ENCODE measurements at regions not wholly inside any gene's neighbourhood (a gene's known extent, or its start where the extent isn't known, plus 50 kb on each side); places are given as distances from the start of the nearest gene placed in this dataset.
"Not testable (repeated sequence)": the region's sequence is repeated elsewhere in the genome, so short reads cannot be mapped to it uniquely, and the experiment has no call there.

DNA sequence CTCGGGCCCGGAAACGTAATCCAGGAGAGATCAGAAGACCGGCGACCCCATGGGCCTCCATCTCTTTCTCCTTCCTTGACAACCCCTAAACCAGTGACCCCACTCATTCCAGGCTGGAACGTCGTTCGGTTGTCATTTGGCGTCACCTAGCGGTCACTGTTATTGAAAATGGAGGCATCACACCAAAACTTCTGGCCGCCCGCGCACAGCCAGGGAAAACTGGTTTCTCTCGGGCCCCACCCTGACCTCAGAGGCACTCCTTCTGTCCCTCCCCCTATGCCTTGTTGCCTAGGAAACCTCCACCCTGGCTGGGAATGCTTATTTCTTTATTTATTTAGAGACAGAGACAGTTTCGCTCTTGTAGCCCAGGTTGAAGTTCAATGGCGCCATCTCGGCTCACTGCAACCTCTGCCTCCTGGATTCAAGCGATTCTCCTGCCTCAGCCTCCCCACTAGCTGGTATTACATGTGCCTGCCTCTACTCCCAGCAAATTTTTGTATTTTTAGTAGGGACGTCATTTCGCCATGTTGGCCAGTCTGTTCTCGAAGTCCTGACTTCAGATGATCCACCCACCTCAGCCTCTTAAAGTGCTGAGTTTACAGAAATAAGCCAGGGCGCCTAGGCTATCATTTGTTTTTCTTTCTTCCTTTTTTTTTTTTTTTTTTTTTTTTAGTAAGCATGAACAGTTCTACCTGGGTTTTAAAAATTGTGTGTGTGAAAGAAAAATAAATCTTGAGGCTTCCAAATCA is 2144.1 kb upstream of the TPTE start:
- not testable (repeated sequence) for DNase-seq

DNA sequence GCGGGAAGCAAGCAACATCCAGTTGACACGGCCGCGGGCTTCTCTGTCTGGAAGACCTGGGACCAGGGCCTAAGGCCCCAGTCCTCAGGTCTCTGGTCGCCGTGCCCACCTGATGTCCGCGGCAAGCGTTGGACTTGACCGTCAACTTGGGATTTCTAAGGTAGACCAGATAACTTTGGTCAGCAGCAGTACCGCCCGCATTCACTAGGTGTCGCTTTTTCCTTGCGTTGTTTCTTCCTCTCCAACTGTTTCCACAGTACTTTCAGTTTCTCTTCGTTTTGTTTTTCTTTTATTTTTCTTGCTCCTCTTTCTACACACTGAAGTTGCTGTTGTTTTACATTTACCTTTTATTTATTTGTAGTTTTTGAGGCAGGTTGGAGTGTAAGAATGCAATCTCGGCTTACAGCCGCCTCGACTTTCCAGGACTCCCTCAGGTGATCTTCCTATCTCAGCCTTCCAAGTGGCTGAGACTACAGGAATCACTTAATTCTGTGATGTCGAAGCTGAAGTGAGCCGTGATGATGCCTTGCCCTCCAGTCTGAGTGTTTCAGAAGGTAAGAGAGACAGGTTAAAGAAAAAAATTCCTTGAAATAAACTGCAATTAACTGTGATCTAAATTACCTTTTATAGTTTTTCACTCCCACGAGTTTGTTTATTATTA is 2140.8 kb upstream of the TPTE start:
- DNase-seq = not testable (repeated sequence)

DNA sequence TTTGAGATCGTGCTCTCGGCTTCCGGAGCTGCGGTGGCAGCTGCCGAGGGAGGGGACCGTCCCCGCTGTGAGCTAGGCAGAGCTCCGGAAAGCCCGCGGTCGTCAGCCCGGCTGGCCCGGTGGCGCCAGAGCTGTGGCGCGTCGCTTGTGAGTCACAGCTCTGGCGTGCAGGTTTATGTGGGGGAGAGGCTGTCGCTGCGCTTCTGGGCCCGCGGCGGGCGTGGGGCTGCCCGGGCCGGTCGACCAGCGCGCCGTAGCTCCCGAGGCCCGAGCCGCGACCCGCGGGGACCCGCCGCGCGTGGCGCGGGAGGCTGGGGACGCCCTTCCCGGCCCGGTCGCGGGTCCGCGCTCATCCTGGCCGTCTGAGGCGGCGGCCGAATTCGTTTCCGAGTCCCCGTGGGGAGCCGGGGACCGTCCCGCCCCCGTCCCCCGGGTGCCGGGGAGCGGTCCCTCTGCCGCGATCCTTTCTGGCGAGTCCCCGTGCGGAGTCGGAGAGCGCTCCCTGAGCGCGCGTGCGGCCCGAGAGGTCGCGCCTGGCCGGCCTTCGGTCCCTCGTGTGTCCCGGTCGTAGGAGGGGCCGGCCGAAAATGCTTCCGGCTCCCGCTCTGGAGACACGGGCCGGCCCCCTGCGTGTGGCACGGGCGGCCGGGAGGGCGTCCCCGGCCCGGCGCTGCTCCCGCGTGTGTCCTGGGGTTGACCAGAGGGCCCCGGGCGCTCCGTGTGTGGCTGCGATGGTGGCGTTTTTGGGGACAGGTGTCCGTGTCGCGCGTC is 2133.0 kb upstream of the TPTE start:
- not testable (repeated sequence) for DNase-seq

DNA sequence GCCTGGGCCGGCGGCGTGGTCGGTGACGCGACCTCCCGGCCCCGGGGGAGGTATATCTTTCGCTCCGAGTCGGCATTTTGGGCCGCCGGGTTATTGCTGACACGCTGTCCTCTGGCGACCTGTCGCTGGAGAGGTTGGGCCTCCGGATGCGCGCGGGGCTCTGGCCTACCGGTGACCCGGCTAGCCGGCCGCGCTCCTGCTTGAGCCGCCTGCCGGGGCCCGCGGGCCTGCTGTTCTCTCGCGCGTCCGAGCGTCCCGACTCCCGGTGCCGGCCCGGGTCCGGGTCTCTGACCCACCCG is 2132.5 kb upstream of the TPTE start:
- DNase-seq = not testable (repeated sequence)

DNA sequence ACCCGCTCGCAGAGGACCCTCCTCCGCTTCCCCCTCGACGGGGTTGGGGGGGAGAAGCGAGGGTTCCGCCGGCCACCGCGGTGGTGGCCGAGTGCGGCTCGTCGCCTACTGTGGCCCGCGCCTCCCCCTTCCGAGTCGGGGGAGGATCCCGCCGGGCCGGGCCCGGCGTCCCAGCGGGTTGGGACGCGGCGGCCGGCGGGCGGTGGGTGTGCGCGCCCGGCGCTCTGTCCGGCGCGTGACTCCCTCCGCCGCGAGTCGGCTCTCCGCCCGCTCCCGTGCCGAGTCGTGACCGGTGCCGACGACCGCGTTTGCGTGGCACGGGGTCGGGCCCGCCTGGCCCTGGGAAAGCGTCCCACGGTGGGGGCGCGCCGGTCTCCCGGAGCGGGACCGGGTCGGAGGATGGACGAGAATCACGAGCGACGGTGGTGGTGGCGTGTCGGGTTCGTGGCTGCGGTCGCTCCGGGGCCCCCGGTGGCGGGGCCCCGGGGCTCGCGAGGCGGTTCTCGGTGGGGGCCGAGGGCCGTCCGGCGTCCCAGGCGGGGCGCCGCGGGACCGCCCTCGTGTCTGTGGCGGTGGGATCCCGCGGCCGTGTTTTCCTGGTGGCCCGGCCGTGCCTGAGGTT is 2130.7 kb upstream of the TPTE start:
- not testable (repeated sequence) for DNase-seq

DNA sequence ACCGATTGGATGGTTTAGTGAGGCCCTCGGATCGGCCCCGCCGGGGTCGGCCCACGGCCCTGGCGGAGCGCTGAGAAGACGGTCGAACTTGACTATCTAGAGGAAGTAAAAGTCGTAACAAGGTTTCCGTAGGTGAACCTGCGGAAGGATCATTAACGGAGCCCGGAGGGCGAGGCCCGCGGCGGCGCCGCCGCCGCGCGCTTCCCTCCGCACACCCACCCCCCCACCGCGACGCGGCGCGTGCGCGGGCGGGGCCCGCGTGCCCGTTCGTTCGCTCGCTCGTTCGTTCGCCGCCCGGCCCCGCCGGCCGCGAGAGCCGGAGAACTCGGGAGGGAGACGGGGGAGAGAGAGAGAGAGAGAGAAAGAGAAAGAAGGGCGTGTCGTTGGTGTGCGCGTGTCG is 2127.0 kb upstream of the TPTE start:
- not testable (repeated sequence) for DNase-seq

DNA sequence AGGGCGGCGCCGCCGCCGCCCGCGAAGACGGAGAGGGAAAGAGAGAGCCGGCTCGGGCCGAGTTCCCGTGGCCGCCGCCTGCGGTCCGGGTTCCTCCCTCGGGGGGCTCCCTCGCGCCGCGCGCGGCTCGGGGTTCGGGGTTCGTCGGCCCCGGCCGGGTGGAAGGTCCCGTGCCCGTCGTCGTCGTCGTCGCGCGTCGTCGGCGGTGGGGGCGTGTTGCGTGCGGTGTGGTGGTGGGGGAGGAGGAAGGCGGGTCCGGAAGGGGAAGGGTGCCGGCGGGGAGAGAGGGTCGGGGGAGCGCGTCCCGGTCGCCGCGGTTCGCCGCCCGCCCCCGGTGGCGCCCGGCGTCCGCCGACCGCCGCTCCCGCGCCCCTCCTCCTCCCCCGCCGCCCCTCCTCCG is 2125.4 kb upstream of the TPTE start:
- not testable (repeated sequence) for DNase-seq

DNA sequence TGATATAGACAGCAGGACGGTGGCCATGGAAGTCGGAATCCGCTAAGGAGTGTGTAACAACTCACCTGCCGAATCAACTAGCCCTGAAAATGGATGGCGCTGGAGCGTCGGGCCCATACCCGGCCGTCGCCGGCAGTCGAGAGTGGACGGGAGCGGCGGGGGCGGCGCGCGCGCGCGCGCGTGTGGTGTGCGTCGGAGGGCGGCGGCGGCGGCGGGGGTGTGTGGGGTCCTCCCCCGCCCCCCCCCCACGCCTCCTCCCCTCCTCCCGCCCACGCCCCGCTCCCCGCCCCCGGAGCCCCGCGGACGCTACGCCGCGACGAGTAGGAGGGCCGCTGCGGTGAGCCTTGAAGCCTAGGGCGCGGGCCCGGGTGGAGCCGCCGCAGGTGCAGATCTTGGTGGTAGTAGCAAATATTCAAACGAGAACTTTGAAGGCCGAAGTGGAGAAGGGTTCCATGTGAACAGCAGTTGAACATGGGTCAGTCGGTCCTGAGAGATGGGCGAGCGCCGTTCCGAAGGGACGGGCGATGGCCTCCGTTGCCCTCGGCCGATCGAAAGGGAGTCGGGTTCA is 2122.4 kb upstream of the TPTE start:
- DNase-seq = not testable (repeated sequence)

DNA sequence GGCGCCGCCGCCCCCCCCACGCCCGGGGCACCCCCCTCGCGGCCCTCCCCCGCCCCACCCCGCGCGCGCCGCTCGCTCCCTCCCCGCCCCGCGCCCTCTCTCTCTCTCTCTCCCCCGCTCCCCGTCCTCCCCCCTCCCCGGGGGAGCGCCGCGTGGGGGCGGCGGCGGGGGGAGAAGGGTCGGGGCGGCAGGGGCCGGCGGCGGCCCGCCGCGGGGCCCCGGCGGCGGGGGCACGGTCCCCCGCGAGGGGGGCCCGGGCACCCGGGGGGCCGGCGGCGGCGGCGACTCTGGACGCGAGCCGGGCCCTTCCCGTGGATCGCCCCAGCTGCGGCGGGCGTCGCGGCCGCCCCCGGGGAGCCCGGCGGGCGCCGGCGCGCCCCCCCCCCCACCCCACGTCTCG is 2121.5 kb upstream of the TPTE start:
- DNase-seq = not testable (repeated sequence)

DNA sequence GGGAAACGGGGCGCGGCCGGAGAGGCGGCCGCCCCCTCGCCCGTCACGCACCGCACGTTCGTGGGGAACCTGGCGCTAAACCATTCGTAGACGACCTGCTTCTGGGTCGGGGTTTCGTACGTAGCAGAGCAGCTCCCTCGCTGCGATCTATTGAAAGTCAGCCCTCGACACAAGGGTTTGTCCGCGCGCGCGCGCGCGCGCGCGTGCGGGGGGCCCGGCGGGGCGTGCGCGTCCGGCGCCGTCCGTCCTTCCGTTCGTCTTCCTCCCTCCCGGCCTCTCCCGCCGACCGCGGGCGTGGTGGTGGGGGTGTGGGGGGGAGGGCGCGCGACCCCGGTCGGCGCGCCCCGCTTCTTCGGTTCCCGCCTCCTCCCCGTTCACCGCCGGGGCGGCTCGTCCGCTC is 2119.6 kb upstream of the TPTE start:
- not testable (repeated sequence) for DNase-seq

DNA sequence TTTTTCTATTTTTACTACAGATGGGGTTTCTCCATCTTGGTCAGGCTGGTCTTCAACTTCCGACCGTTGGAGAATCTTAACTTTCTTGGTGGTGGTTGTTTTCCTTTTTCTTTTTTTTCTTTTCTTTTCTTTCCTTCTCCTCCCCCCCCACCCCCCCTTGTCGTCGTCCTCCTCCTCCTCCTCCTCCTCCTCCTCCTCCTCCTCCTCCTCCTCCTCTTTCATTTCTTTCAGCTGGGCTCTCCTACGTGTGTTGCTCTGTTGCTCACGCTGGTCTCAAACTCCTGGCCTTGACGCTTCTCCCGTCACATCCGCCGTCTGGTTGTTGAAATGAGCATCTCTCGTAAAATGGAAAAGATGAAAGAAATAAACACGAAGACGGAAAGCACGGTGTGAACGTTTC is 2115.1 kb upstream of the TPTE start:
- not testable (repeated sequence) for DNase-seq

DNA sequence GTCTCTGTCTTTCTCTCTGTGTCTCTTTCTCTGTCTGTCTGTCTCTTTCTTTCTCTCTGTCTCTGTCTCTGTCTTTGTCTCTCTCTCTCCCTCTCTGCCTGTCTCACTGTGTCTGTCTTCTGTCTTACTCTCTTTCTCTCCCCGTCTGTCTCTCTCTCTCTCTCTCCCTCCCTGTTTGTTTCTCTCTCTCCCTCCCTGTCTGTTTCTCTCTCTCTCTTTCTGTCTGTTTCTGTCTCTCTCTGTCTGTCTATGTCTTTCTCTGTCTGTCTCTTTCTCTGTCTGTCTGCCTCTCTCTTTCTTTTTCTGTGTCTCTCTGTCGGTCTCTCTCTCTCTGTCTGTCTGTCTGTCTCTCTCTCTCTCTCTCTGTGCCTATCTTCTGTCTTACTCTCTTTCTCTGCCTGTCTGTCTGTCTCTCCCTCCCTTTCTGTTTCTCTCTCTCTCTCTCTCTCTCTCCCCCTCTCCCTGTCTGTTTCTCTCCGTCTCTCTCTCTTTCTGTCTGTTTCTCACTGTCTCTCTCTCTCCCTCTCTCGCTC is 2110.2 kb upstream of the TPTE start:
- not testable (repeated sequence) for DNase-seq

DNA sequence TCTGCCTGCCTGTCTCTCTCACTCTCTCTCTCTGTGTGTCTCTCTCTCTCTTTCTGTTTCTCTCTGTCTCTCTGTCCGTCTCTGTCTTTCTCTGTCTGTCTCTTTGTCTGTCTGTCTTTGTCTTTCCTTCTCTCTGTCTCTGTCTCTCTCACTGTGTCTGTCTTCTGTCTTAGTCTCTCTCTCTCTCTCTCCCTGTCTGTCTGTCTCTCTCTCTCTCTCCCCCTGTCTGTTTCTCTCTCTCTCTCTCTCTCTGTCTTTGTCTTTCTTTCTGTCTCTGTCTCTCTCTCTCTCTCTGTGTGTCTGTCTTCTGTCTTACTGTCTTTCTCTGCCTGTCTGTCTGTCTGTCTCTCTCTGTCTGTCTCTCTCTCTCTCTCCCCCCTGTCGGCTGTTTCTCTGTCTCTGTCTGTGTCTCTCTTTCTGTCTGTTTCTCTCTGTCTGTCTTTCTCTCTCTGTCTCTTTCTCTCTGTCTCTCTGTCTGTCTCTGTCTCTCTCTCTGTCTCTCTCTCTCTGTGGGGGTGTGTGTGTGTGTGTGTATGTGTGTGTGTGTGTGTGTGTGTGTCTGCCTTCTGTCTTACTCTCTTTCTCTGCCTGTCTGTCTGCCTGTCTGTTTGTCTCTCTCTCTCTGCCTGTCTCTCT is 2101.3 kb upstream of the TPTE start:
- peak; percentile 46 for DNase-seq

DNA sequence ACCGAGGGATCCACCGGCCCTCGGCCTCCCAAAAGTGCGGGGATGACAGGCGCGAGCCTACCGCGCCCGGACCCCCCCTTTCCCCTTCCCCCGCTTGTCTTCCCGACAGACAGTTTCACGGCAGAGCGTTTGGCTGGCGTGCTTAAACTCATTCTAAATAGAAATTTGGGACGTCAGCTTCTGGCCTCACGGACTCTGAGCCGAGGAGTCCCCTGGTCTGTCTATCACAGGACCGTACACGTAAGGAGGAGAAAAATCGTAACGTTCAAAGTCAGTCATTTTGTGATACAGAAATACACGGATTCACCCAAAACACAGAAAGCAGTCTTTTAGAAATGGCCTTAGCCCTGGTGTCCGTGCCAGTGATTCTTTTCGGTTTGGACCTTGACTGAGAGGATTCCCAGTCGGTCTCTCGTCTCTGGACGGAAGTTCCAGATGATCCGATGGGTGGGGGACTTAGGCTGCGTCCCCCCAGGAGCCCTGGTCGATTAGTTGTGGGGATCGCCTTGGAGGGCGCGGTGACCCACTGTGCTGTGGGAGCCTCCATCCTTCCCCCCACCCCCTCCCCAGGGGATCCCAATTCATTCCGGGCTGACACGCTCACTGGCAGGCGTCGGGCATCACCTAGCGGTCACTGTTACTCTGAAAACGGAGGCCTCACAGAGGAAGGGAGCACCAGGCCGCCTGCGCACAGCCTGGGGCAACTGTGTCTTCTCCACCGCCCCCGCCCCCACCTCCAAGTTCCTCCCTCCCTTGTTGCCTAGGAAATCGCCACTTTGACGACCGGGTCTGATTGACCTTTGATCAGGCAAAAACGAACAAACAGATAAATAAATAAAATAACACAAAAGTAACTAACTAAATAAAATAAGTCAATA is 2093.4 kb upstream of the TPTE start:
- not testable (repeated sequence) for DNase-seq

DNA sequence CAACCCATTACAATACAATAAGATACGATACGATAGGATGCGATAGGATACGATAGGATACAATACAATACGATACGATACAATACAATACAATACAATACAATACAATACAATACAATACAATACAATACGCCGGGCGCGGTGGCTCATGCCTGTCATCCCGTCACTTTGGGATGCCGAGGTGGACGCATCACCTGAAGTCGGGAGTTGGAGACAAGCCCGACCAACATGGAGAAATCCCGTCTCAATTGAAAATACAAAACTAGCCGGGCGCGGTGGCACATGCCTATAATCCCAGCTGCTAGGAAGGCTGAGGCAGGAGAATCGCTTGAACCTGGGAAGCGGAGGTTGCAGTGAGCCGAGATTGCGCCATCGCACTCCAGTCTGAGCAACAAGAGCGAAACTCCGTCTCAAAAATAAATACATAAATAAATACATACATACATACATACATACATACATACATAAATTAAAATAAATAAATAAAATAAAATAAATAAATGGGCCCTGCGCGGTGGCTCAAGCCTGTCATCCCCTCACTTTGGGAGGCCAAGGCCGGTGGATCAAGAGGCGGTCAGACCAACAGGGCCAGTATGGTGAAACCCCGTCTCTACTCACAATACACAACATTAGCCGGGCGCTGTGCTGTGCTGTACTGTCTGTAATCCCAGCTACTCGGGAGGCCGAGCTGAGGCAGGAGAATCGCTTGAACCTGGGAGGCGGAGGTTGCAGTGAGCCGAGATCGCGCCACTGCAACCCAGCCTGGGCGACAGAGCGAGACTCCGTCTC is 2092.5 kb upstream of the TPTE start:
- not testable (repeated sequence) for DNase-seq

DNA sequence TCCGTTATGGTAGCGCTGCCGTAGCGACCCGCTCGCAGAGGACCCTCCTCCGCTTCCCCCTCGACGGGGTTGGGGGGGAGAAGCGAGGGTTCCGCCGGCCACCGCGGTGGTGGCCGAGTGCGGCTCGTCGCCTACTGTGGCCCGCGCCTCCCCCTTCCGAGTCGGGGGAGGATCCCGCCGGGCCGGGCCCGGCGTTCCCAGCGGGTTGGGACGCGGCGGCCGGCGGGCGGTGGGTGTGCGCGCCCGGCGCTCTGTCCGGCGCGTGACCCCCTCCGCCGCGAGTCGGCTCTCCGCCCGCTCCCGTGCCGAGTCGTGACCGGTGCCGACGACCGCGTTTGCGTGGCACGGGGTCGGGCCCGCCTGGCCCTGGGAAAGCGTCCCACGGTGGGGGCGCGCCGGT is 2086.7 kb upstream of the TPTE start:
- not testable (repeated sequence) for DNase-seq

DNA sequence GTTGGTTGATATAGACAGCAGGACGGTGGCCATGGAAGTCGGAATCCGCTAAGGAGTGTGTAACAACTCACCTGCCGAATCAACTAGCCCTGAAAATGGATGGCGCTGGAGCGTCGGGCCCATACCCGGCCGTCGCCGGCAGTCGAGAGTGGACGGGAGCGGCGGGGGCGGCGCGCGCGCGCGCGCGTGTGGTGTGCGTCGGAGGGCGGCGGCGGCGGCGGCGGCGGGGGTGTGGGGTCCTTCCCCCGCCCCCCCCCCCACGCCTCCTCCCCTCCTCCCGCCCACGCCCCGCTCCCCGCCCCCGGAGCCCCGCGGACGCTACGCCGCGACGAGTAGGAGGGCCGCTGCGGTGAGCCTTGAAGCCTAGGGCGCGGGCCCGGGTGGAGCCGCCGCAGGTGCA is 2078.3 kb upstream of the TPTE start:
- not testable (repeated sequence) for DNase-seq

DNA sequence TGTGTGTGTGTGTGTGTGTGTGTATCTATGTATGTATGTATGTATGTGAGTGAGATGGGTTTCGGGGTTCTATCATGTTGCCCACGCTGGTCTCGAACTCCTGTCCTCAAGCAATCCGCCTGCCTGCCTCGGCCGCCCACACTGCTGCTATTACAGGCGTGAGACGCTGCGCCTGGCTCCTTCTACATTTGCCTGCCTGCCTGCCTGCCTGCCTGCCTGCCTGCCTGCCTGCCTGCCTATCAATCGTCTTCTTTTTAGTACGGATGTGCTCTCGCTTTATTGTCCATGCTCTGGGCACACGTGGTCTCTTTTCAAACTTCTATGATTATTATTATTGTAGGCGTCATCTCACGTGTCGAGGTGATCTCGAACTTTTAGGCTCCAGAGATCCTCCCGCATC is 2071.6 kb upstream of the TPTE start:
- not testable (repeated sequence) for DNase-seq

DNA sequence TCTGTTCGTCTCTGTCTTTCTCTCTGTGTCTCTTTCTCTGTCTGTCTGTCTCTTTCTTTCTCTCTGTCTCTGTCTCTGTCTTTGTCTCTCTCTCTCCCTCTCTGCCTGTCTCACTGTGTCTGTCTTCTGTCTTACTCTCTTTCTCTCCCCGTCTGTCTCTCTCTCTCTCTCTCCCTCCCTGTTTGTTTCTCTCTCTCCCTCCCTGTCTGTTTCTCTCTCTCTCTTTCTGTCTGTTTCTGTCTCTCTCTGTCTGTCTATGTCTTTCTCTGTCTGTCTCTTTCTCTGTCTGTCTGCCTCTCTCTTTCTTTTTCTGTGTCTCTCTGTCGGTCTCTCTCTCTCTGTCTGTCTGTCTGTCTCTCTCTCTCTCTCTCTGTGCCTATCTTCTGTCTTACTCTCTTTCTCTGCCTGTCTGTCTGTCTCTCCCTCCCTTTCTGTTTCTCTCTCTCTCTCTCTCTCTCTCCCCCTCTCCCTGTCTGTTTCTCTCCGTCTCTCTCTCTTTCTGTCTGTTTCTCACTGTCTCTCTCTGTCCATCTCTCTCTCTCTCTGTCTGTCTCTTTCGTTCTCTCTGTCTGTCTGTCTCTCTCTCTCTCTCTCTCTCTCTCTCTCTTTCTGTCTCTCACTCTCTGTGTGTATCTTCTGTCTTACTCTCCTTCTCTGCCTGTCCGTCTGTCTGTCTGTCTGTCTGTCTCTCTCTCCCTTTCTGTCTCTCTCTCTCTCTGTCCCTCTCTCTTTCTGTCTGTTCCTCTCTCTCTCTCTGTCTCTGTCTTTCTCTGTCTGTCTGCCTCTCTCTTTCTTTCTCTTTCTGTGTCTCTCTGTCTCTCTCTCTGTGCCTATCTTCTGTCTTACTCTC is 2065.9 kb upstream of the TPTE start:
- DNase-seq = not testable (repeated sequence)

Data from activated CD4-positive, alpha-beta T cell treated with anti-CD3 and anti-CD28 coated beads, Interleukin-2, amount 50 U/mL, for 16 hours (primary cell).